SK-N-SH (cell line): ENCODE measurements at regions not wholly inside any gene's neighbourhood (a gene's known extent, or its start where the extent isn't known, plus 50 kb on each side); places are given as distances from the start of the nearest gene placed in this dataset.

Experiments used
- CHD2 ChIP-seq: fragments of 150-350 bp; IDR thresholded peaks from 2 replicates; pipeline ENCODE4 v1.6.1; 2018; ENCODE audit warnings: low read length; ENCODE audit not compliant: partially characterized antibody
- CTCF ChIP-seq: fragments of 200-600 bp; sonication (generic); IDR thresholded peaks from 2 replicates; pipeline ENCODE4 v1.6.1; 2017; ENCODE audit warnings: antibody characterized with exemption, mild to moderate bottlenecking, moderate library complexity
- FOXM1 ChIP-seq: IDR thresholded peaks from 2 replicates; pipeline ENCODE4 v1.4.0; 2012; ENCODE audit warnings: low read depth, mild to moderate bottlenecking
- GABPA ChIP-seq: IDR thresholded peaks from 2 replicates; pipeline ENCODE4 v1.4.0; 2012; ENCODE audit warnings: low read depth, mild to moderate bottlenecking
- MAX ChIP-seq: IDR thresholded peaks from 2 replicates; pipeline ENCODE4 v1.4.0; 2012; ENCODE audit warnings: low read depth
- POLR2AphosphoS5 ChIP-seq: IDR thresholded peaks from 2 replicates; pipeline ENCODE4 v1.6.1; 2012; ENCODE audit warnings: low read depth, low read length
- SIN3A ChIP-seq: IDR thresholded peaks from 2 replicates; pipeline ENCODE4 v1.6.1; 2012; ENCODE audit warnings: low read depth, mild to moderate bottlenecking, low read length, moderate library complexity, borderline replicate concordance
- TEAD4 ChIP-seq: IDR thresholded peaks from 2 replicates; pipeline ENCODE4 v1.4.0; 2012; ENCODE audit warnings: mild to moderate bottlenecking, borderline replicate concordance; ENCODE audit not compliant: insufficient read depth

- no peak for TF ChIP-seq CTCF
- TF ChIP-seq GABPA: no peak
- TF ChIP-seq CHD2: no peak
- no peak for TF ChIP-seq SIN3A
- no peak for TF ChIP-seq POLR2AphosphoS5
- no peak for TF ChIP-seq FOXM1
- TF ChIP-seq TEAD4: no peak
- peak; percentile 43; the same call in 1 of the 2 replicates for TF ChIP-seq MAX
These were observed 343.5 kb downstream of the MTX2 start for GRCh38 chr2:176612736-176613135.
